Keratinocyte (primary cell): ENCODE measurements at regions not wholly inside any gene's neighbourhood (a gene's known extent, or its start where the extent isn't known, plus 50 kb on each side); places are given as distances from the start of the nearest gene placed in this dataset.

Experiments used
- CTCF ChIP-seq, 3 experiments: IDR thresholded peaks in 1 of 3; conservative IDR thresholded peaks in 1 of 3; optimal IDR thresholded peaks in 1 of 3; 2 replicates in 2 of 3; 3 replicates in 1 of 3; pipeline versions ENCODE3 to v1.5.1; 2011; ENCODE audit warnings: low read length in 3 of 3, mild to moderate bottlenecking in 3 of 3, moderate library complexity in 2 of 3, control low read depth in 1 of 3, inconsistent platforms in 1 of 3; ENCODE audit not compliant: insufficient read depth in 2 of 3; ENCODE audit errors: extremely low read depth in 1 of 3
- EZH2 ChIP-seq: IDR thresholded peaks from one replicate; pipeline ENCODE4 v1.6.1; 2012; ENCODE audit warnings: inconsistent platforms, mild to moderate bottlenecking, low read length, moderate library complexity

GRCh38 chr19:28345811-28346210 is 867.1 kb downstream of the UQCRFS1 start:
- TF ChIP-seq EZH2, result no peak
- no peak for TF ChIP-seq CTCF (optimal IDR thresholded peaks at IDR 0.05 in 1 of 3, IDR thresholded peaks at IDR 0.05 in 1 of 3, conservative IDR thresholded peaks at IDR 0.05 in 1 of 3; ENCODE audit: extremely low read depth in 1 of 3, insufficient read depth in 2 of 3, low read length in 3 of 3)
